ENCODE measurements at regions not wholly inside any gene's neighbourhood (a gene's known extent, or its start where the extent isn't known, plus 50 kb on each side); places are given as distances from the start of the nearest gene placed in this dataset.

DNA sequence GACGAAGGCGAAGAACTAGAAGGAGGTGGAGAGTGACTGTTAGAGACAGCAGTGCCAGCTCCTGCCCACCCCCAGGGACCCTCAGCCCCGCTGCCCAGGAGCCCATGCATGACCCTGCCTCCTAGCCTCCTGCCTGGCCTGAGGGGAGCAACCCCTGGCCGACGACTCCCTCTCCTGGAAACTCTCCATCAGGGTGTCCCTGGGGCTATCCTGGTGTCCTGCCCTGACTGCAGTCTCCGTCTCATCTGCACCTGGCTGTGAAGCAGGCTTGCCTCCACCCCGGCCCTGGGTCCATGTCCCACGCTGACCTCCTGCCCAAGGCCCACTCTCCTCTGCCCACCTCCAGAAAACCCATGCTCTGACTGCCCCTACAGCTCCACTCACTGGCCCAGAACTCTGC is 120.2 kb downstream of the RPIA start:
- TF ChIP-seq, protein P1, sequence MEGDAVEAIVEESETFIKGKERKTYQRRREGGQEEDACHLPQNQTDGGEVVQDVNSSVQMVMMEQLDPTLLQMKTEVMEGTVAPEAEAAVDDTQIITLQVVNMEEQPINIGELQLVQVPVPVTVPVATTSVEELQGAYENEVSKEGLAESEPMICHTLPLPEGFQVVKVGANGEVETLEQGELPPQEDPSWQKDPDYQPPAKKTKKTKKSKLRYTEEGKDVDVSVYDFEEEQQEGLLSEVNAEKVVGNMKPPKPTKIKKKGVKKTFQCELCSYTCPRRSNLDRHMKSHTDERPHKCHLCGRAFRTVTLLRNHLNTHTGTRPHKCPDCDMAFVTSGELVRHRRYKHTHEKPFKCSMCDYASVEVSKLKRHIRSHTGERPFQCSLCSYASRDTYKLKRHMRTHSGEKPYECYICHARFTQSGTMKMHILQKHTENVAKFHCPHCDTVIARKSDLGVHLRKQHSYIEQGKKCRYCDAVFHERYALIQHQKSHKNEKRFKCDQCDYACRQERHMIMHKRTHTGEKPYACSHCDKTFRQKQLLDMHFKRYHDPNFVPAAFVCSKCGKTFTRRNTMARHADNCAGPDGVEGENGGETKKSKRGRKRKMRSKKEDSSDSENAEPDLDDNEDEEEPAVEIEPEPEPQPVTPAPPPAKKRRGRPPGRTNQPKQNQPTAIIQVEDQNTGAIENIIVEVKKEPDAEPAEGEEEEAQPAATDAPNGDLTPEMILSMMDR (IDR thresholded peaks at IDR 0.05; ENCODE audit: low read depth, low read length, poor library complexity, severe bottlenecking): no peak
- no peak for TF ChIP-seq EZH2phosphoT487 (IDR thresholded peaks at IDR 0.05; ENCODE audit: borderline replicate concordance, low read length)

Data from DOHH2 (cell line).